B cell (primary cell): ENCODE measurements at regions not wholly inside any gene's neighbourhood (a gene's known extent, or its start where the extent isn't known, plus 50 kb on each side); places are given as distances from the start of the nearest gene placed in this dataset.

Experiments used
- ATAC-seq: fragments of 200-7000 bp; cut with Tn5 transposase; one replicate; pipeline ENCODE4 v1.10.0; 2021; ENCODE audit warnings: low read depth, mild to moderate bottlenecking, moderate number of reproducible peaks, moderate library complexity
- CTCF ChIA-PET: fragments of 350-600 bp; sonication (Branson Sonifier 250); formaldehyde crosslinking; loops from one replicate; lab custom pipeline; 2021; ENCODE audit warnings: antibody characterized with exemption, inconsistent platforms; lab: Charles Lee
- POLR2A ChIA-PET: fragments of 350-600 bp; sonication (Branson Sonifier 250); formaldehyde crosslinking; loops from one replicate; lab custom pipeline; 2021; ENCODE audit warnings: antibody characterized with exemption; lab: Charles Lee
- DNase-seq: peaks from one replicate; pipeline ENCODE4 v3.0.0; 2013
- H2AFZ ChIP-seq: 2 replicates; pipeline ENCODE4 v1.6.1; 2012; ENCODE audit warnings: mild to moderate bottlenecking, low read depth, low read length; ENCODE audit not compliant: insufficient read depth, poor library complexity, severe bottlenecking
- H3K27ac ChIP-seq, 2 donors: 1 replicate in 1 of 2; 2 replicates in 1 of 2; pipeline ENCODE4 v1.5.1; 2012 to 2013; ENCODE audit warnings: low read length in 2 of 2, mild to moderate bottlenecking in 2 of 2, moderate library complexity in 1 of 2
- H3K27me3 ChIP-seq, 4 experiments: fragments of 200-600 bp in 1 of 4; sonication (generic) in 1 of 4; replicated peaks in 1 of 4; 1 replicate in 2 of 4; 2 replicates in 2 of 4; pipeline versions ENCODE4 v1.6.1 to v1.7.0; 2013 to 2016; ENCODE audit warnings: low read length in 3 of 4, mild to moderate bottlenecking in 2 of 4, mixed read lengths in 1 of 4, moderate library complexity in 1 of 4; ENCODE audit not compliant: insufficient read depth in 4 of 4, control insufficient read depth in 3 of 4; ENCODE audit errors: control extremely low read depth in 1 of 4
- H3K36me3 ChIP-seq, 2 experiments: replicated peaks in 1 of 2; 1 replicate in 1 of 2; 2 replicates in 1 of 2; pipeline versions ENCODE4 v1.6.1 to v1.7.1; 2013; ENCODE audit warnings: low read length in 1 of 2; ENCODE audit not compliant: insufficient read depth in 2 of 2, control insufficient read depth in 1 of 2; ENCODE audit errors: control extremely low read depth in 1 of 2, extremely low read depth in 1 of 2
- H3K4me1 ChIP-seq, 2 donors: fragments of 200-600 bp in 1 of 2; sonication (generic) in 1 of 2; 1 replicate in 1 of 2; 2 replicates in 1 of 2; pipeline versions ENCODE4 v1.5.1 to v1.6.1; 2013 to 2017; ENCODE audit warnings: low read length in 2 of 2; ENCODE audit not compliant: control insufficient read depth in 2 of 2, insufficient read depth in 2 of 2
- H3K4me2 ChIP-seq: replicated peaks from 2 replicates; pipeline ENCODE3; 2012; ENCODE audit warnings: mild to moderate bottlenecking, low read depth, low read length; ENCODE audit not compliant: poor library complexity, severe bottlenecking
- H3K4me3 ChIP-seq, 5 experiments: fragments of 200-600 bp in 1 of 5; sonication (generic) in 1 of 5; 1 replicate in 3 of 5; 2 replicates in 2 of 5; pipeline versions ENCODE4 v1.5.1 to v1.7.0; 2011 to 2016; ENCODE audit warnings: low read length in 4 of 5, mild to moderate bottlenecking in 4 of 5, low read depth in 2 of 5, control low read depth in 1 of 5, moderate library complexity in 1 of 5; ENCODE audit not compliant: insufficient read depth in 1 of 5; ENCODE audit errors: control extremely low read depth in 1 of 5, extremely low read depth in 1 of 5
- H3K79me2 ChIP-seq: fragments of 200-600 bp; sonication (generic); one replicate; pipeline ENCODE4 v1.6.0; 2016; ENCODE audit warnings: low read length; ENCODE audit not compliant: control insufficient read depth, insufficient read depth
- H3K9ac ChIP-seq: fragments of 200-600 bp; sonication (generic); 2 replicates; pipeline ENCODE4 v1.6.1; 2017; ENCODE audit warnings: mild to moderate bottlenecking, low read length, moderate library complexity
- H3K9me3 ChIP-seq, 3 donors: one replicate each; pipeline versions ENCODE4 v1.6.1 to v1.7.1; 2013; ENCODE audit warnings: low read length in 2 of 3; ENCODE audit not compliant: control insufficient read depth in 2 of 3, insufficient read depth in 1 of 3; ENCODE audit errors: control extremely low read depth in 1 of 3
- H4K20me1 ChIP-seq: 2 replicates; pipeline ENCODE4 v1.6.0; 2012; ENCODE audit warnings: mild to moderate bottlenecking, low read length; ENCODE audit not compliant: insufficient read depth, control insufficient read depth, poor library complexity, severe bottlenecking
- H3K27ac Mint-ChIP-seq: one replicate; pipeline ENCODE4 v1.8.0; 2021; ENCODE audit warnings: mixed read lengths
- H3K27me3 Mint-ChIP-seq: one replicate; pipeline ENCODE4 v1.8.0; 2021; ENCODE audit warnings: mixed read lengths
- H3K4me1 Mint-ChIP-seq: one replicate; pipeline ENCODE4 v1.8.0; 2021; ENCODE audit warnings: mixed read lengths
- H3K4me3 Mint-ChIP-seq: one replicate; pipeline ENCODE4 v1.8.0; 2021; ENCODE audit warnings: mixed read lengths
- H3K9me3 Mint-ChIP-seq: one replicate; pipeline ENCODE4 v1.8.0; 2022; ENCODE audit warnings: mixed read lengths; ENCODE audit not compliant: insufficient read depth
- CTCF ChIP-seq: fragments of 200-600 bp; IDR thresholded peaks from one replicate; pipeline ENCODE4 v1.8.0; 2022; ENCODE audit warnings: antibody characterized with exemption, mild to moderate bottlenecking
- EZH2 ChIP-seq: IDR thresholded peaks from 2 replicates; pipeline ENCODE4 v1.6.1; 2012; ENCODE audit warnings: borderline replicate concordance, low read depth, mild to moderate bottlenecking, moderate library complexity, low read length; ENCODE audit not compliant: insufficient read depth, poor library complexity, severe bottlenecking
- WGBS: methylation state at CpG from one replicate; pipeline ENCODE4 v1.1.5; 2013; ENCODE audit warnings: missing lambda C conversion rate; ENCODE audit not compliant: insufficient coverage; 5-methylcytosine and 5-hydroxymethylcytosine counted together
- intact Hi-C: fragments of 100-400 bp; cut with micrococcal nuclease; formaldehyde crosslinking; loops from one replicate; pipeline ENCODE4 v1.10.0; 2022

DNA sequence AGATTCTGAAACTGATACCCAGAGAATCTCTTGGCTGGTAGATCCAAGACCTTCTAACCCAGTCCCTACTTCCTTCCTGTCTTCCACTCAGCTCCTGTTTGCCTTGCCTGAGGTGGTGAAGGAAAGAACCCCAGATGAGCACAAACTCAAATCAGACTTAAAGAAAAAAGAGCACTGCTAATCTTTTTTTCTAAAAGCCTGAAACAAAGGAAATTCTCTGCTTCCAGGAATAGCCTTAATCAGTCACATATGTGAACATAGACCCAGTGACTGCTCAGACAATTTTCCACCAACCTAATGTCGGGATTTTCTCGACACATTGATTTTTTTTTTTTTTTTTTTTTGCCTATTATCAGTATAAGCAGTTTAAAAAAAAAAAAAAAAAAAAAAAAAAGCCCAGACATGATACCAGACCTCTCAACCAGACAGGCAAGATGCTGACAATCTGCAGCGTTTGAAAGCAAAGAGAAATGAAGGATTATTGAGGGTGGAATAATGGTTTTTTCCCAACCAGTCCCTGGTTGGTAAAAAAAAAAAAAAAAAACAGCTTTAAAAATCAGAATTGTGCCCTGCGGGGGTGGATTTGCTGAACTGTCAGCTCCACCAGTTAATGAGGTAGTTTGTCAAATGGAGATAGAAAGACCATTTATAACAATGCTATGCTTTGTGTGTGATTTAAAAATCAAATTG lies 256.8 kb upstream of the RARB start:
- H3K4me3 ChIP-seq: no peak overlapping the region
- POLR2A ChIA-PET: no interaction called here
- DNase-seq (no peak), ATAC-seq (no peak)
- intact Hi-C loops: no loop called here
- H3K79me2 ChIP-seq: no peaks in the 10 kb centered on the region
- no peaks in the 10 kb centered on the region for H3K36me3 ChIP-seq
- no peak overlapping the region for H3K27ac ChIP-seq
- TF ChIP-seq EZH2: no peak
- TF ChIP-seq CTCF: no peak
- H2AFZ ChIP-seq: no peak overlapping the region
- no CpG with 5 or more reads among the region's 4 CpGs for WGBS
- peaks cover 0 to 7% (median 2%) of the 10 kb centered on the region in 3 donors for H3K9me3 ChIP-seq
- H3K27ac Mint-ChIP-seq: no peak overlapping the region
- CTCF ChIA-PET: no interaction called here
- no peaks in the 10 kb centered on the region for H3K4me1 ChIP-seq
- no peaks in the 10 kb centered on the region for H3K27me3 Mint-ChIP-seq
- H3K9ac ChIP-seq: no peak overlapping the region
- no peak overlapping the region for H3K4me3 Mint-ChIP-seq
- H3K27me3 ChIP-seq: no peaks in the 10 kb centered on the region
- no peaks in the 10 kb centered on the region for H3K4me1 Mint-ChIP-seq
- H3K4me2 ChIP-seq: no peak overlapping the region
- no peaks in the 10 kb centered on the region for H3K9me3 Mint-ChIP-seq
- H4K20me1 ChIP-seq: no peaks in the 10 kb centered on the region

- ChIA-PET POLR2A (no interaction called here), CTCF (no interaction called here)
- no peak overlapping the region for H3K9ac ChIP-seq
- H3K79me2 ChIP-seq: no peaks in the 10 kb centered on the region
- no peak overlapping the region for H3K4me2 ChIP-seq
- no peaks in the 10 kb centered on the region for H3K36me3 ChIP-seq
- ATAC-seq (no peak), DNase-seq (no peak)
- WGBS: 87% methylated on average over 3 of the region's 6 CpGs
- H3K4me1 ChIP-seq: no peaks in the 10 kb centered on the region
- H3K4me3 ChIP-seq: no peak overlapping the region
- intact Hi-C loops: no loop called here
- peaks cover 0 to 7% (median 2%) of the 10 kb centered on the region in 3 donors for H3K9me3 ChIP-seq
- H4K20me1 ChIP-seq: no peaks in the 10 kb centered on the region
- TF ChIP-seq EZH2 (no peak), CTCF (no peak)
- H2AFZ ChIP-seq: no peak overlapping the region
- Mint-ChIP-seq H3K4me3 (no peak overlapping the region), H3K27ac (no peak overlapping the region), H3K4me1 (no peaks in the 10 kb centered on the region), H3K27me3 (no peaks in the 10 kb centered on the region), H3K9me3 (no peaks in the 10 kb centered on the region)
- no peak overlapping the region for H3K27ac ChIP-seq
- no peaks in the 10 kb centered on the region for H3K27me3 ChIP-seq
These were observed 256.2 kb upstream of the RARB start for GRCh38 chr3:25171897-25172296.
